ENCODE measurements at regions not wholly inside any gene's neighbourhood (a gene's known extent, or its start where the extent isn't known, plus 50 kb on each side); places are given as distances from the start of the nearest gene placed in this dataset.

DNA sequence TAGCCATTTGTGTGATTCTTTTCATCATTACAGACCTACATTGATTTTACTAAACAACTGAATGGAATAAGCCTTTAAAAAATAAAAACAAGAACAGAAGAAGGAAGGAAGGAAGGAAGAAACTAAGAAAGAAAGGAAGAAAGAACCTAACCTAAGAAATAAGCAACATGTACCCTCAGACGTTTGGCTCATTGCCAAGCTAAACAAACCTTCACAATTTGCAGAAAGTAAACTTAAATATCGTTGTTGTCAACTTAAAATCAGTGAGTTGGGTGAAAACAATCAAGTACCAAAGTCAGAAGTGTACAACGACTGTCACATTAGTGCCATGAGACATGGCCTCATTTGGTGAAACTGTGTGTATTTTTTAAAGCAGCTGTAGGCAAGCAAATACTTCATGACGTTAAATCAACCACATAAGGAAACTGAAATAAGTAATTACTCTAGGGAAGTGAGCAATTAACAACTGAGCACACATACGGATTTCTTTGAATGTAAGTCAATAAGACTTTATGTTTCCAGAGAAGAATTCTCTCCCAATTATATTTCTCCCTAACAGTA, 313.1 kb upstream of the TMPRSS15 start:
- TF ChIP-seq POLR2A (IDR thresholded peaks at IDR 0.05; ENCODE audit: low read length) (no peak), GATA1 (IDR thresholded peaks at IDR 0.05; ENCODE audit: low read depth, low read length) (no peak)
